CD4-positive, CD25-positive, alpha-beta regulatory T cell (primary cell): ENCODE measurements at regions not wholly inside any gene's neighbourhood (a gene's known extent, or its start where the extent isn't known, plus 50 kb on each side); places are given as distances from the start of the nearest gene placed in this dataset.

Experiments
- ATAC-seq, 2 donors: fragments of 150-1000 bp; cut with Tn5 transposase; one replicate each; pipeline ENCODE4 v1.10.0; 2021; ENCODE audit warnings: low read depth in 2 of 2, moderate number of reproducible peaks in 2 of 2, moderate library complexity in 1 of 2
- DNase-seq, 3 donors: peaks; one replicate each; pipeline versions ENCODE4 v3.0.0 to v3.0.0-alpha.2; 2012 to 2022; ENCODE audit warnings: mixed read lengths in 1 of 3
- H3K27ac ChIP-seq: one replicate; pipeline ENCODE4 v1.7.0; 2013; ENCODE audit warnings: mild to moderate bottlenecking, low read length; ENCODE audit not compliant: insufficient read depth, poor library complexity, severe bottlenecking
- H3K27me3 ChIP-seq: one replicate; pipeline ENCODE4 v1.7.0; 2013; ENCODE audit warnings: low read length; ENCODE audit not compliant: control insufficient read depth, insufficient read depth
- H3K36me3 ChIP-seq: one replicate; pipeline ENCODE4 v1.7.0; 2013; ENCODE audit warnings: mild to moderate bottlenecking, low read length, moderate library complexity; ENCODE audit not compliant: control insufficient read depth, insufficient read depth
- H3K4me1 ChIP-seq: 2 replicates; pipeline ENCODE4 v1.7.0; 2013; ENCODE audit warnings: mild to moderate bottlenecking, low read length; ENCODE audit not compliant: insufficient read depth, control insufficient read depth, poor library complexity, severe bottlenecking
- H3K4me3 ChIP-seq: one replicate; pipeline ENCODE4 v1.7.0; 2013; ENCODE audit warnings: low read depth, mild to moderate bottlenecking, low read length, moderate library complexity
- H3K9me3 ChIP-seq, 2 experiments: 1 replicate in 1 of 2; 2 replicates in 1 of 2; pipeline ENCODE4 v1.7.0; 2013; ENCODE audit warnings: low read length in 2 of 2, mild to moderate bottlenecking in 1 of 2, moderate library complexity in 1 of 2; ENCODE audit not compliant: control insufficient read depth in 2 of 2
- H3K27ac Mint-ChIP-seq, 3 donors: one replicate each; pipeline ENCODE4 v1.8.0; 2020 to 2022; ENCODE audit warnings: mild to moderate bottlenecking in 3 of 3, mixed read lengths in 3 of 3, moderate library complexity in 2 of 3
- H3K27me3 Mint-ChIP-seq: one replicate; pipeline ENCODE4 v1.8.0; 2022; ENCODE audit warnings: mild to moderate bottlenecking, mixed read lengths
- H3K36me3 Mint-ChIP-seq: one replicate; pipeline ENCODE4 v1.8.0; 2020; ENCODE audit warnings: mixed read lengths
- H3K4me1 Mint-ChIP-seq, 4 donors: one replicate each; pipeline ENCODE4 v1.8.0; 2020 to 2022; ENCODE audit warnings: mixed read lengths in 4 of 4, mild to moderate bottlenecking in 1 of 4
- H3K4me3 Mint-ChIP-seq, 4 donors: one replicate each; pipeline ENCODE4 v1.8.0; 2020 to 2022; ENCODE audit warnings: mild to moderate bottlenecking in 4 of 4, mixed read lengths in 4 of 4, moderate library complexity in 3 of 4
- H3K9me3 Mint-ChIP-seq, 7 donors: one replicate each; pipeline ENCODE4 v1.8.0; 2020 to 2022; ENCODE audit warnings: mixed read lengths in 7 of 7, mild to moderate bottlenecking in 3 of 7, moderate library complexity in 2 of 7

DNA sequence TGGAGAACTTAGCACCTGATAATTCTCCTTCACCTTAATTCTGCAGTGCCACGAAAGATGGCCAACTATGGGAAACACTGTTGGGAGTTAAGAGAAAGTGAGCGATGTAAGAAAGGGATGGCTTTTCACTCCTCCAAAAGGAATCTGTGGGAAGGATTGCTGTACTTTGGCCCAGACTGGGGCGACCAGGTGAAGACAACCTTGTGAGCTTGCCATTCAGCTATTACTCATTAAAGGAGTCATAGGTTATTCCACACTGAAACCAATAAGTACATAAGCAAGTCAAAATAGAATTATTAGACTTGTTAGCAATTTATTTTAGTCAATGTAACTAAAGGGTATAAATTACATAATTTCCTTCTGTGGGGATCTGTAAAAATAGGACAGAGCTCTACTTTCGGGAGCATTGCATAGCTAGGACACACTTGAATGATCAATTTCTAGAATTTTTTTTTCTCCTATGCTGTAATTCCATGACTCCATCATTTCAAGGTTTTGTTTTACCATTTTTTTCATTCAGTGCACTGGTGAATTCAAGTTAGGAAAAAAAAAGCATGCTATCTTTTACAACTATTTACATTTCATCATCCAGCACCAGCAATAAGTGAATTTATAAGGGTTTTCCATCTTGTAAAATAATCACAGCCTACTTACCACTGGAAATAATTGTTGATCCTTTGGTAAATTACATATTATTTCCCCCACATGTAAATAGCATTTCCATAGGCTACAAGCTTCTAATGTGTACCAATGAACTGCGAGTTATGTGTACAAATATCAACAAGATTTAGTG lies 231.7 kb downstream of the SIM1 start:
- no peaks in the 10 kb centered on the region for H3K9me3 Mint-ChIP-seq
- no peak overlapping the region for H3K4me3 Mint-ChIP-seq
- H3K27ac Mint-ChIP-seq: no peak overlapping the region
- Histone ChIP-seq H3K4me3 (no peak overlapping the region), H3K27me3 (no peaks in the 10 kb centered on the region), H3K9me3 (no peaks in the 10 kb centered on the region), H3K36me3 (no peaks in the 10 kb centered on the region), H3K4me1 (peaks cover 4% of the 10 kb centered on the region), H3K27ac (no peak overlapping the region)
- H3K4me1 Mint-ChIP-seq: peaks cover 0 to 15% (median 7%) of the 10 kb centered on the region in 4 donors
- no peaks in the 10 kb centered on the region for H3K36me3 Mint-ChIP-seq
- no peak for ATAC-seq
- no peak for DNase-seq
- H3K27me3 Mint-ChIP-seq: peaks cover 13% of the 10 kb centered on the region

DNA sequence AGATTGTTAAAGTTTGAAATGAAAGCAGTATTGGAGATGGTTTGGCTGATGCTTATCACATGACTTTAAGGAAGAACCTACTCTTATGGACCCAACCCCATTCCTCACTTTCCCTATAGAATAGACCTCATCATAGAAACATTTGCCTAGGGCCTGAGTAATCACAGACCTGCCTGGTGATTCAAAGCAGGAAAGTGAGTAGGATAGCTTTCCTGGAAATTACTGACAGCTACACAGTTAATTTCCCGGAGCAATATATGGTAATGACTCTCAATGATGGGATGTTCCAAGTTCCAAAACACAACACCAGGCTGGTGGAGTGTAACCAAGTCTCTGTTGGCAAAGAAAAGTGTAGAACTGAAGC lies 233.8 kb downstream of the SIM1 start:
- H3K9me3 ChIP-seq: no peaks in the 10 kb centered on the region
- DNase-seq (no peak), ATAC-seq (no peak)
- H3K4me1 ChIP-seq: peaks cover 4% of the 10 kb centered on the region
- H3K4me3 ChIP-seq: peak overlapping the region; percentile 32
- H3K27ac Mint-ChIP-seq: peak overlapping the region in 1 of 3 donors; percentile 83
- no peak overlapping the region for H3K4me3 Mint-ChIP-seq
- peaks cover 0 to 15% (median 10%) of the 10 kb centered on the region in 4 donors for H3K4me1 Mint-ChIP-seq
- no peak overlapping the region for H3K27ac ChIP-seq
- H3K27me3 ChIP-seq: no peaks in the 10 kb centered on the region
- no peaks in the 10 kb centered on the region for H3K36me3 ChIP-seq
- H3K9me3 Mint-ChIP-seq: no peaks in the 10 kb centered on the region
- H3K27me3 Mint-ChIP-seq: peaks cover 8% of the 10 kb centered on the region
- no peaks in the 10 kb centered on the region for H3K36me3 Mint-ChIP-seq

DNA sequence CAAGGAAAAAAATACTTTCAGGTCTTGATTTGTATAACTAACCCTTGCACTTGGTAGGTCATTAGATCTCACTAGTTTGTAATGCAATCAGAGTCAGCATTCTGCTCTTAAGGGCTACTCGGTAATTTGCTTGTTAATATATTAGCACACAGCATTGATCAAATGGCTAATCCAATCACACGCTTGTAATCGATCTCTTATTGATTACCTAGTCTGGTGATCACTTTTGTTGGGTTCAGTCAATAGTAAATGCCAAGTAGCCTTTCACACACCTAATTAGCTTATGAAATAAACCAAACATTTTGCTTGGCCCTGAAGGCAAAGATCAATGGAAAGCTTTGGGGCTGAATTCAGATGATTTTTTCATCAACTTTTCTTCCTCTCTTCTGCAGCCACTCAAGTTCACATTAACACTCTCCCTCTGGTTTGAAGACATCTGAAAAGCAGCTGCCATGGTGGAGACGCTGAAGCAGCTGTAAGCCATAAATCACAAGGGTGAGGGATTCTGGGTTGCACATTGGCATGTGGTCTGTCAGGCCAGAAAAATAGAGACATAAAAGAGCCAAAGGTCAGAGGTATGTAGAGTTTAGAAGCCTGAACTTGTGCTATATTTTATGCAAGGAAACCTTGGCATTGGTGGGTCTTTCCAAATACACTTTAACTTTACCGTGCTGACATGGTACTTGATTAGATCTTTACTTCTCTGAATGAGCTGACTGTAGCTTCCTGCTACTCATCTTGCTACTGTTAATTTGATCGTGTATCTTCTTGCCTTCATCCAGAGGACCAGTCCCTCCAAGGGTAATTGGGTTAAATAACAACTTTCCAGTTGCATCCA lies 234.4 kb downstream of the SIM1 start:
- Mint-ChIP-seq H3K4me1 (peaks cover 0 to 15% (median 10%) of the 10 kb centered on the region in 4 donors), H3K9me3 (no peaks in the 10 kb centered on the region), H3K27me3 (peaks cover 8% of the 10 kb centered on the region), H3K36me3 (no peaks in the 10 kb centered on the region), H3K27ac (peak overlapping the region in 2 of 3 donors; percentile 76 to 83), H3K4me3 (no peak overlapping the region)
- H3K27me3 ChIP-seq: no peaks in the 10 kb centered on the region
- H3K4me3 ChIP-seq: peak overlapping the region; percentile 32
- no peak overlapping the region for H3K27ac ChIP-seq
- peak in 1 of 2 donors; percentile 17 for ATAC-seq
- no peaks in the 10 kb centered on the region for H3K9me3 ChIP-seq
- H3K36me3 ChIP-seq: no peaks in the 10 kb centered on the region
- peak in 1 of 3 donors; percentile 2 for DNase-seq
- peaks cover 4% of the 10 kb centered on the region for H3K4me1 ChIP-seq

DNA sequence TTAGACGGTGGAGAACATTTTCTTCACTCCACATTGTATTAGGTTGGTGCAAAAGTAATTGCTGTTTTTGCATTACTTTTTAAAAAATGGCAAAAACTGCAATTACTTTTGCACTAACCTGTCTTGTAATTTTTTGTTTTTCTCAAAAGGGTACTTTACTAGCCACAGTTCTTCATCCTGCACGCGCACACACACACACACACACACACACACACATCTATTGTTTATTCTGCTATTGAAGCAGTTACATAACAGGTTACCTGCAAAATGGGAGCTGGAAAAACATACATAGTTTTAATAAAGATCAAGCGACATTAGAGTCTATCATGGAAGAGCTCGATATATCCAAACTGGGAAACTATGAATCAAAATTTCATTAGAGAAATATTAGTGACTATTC lies 235.2 kb downstream of the SIM1 start:
- Mint-ChIP-seq H3K4me3 (peak overlapping the region; percentile 29 to 66 (median 40)), H3K4me1 (peaks cover 0 to 15% (median 10%) of the 10 kb centered on the region in 4 donors), H3K27me3 (peaks cover 8% of the 10 kb centered on the region), H3K27ac (peak overlapping the region in 1 of 3 donors; percentile 76), H3K9me3 (peaks cover 0 to under 1% (median 0%) of the 10 kb centered on the region in 7 donors), H3K36me3 (no peaks in the 10 kb centered on the region)
- ATAC-seq: no peak
- H3K4me1 ChIP-seq: peaks cover 4% of the 10 kb centered on the region
- H3K27me3 ChIP-seq: no peaks in the 10 kb centered on the region
- H3K27ac ChIP-seq: no peak overlapping the region
- H3K36me3 ChIP-seq: no peaks in the 10 kb centered on the region
- no peak for DNase-seq
- no peak overlapping the region for H3K4me3 ChIP-seq
- H3K9me3 ChIP-seq: no peaks in the 10 kb centered on the region

DNA sequence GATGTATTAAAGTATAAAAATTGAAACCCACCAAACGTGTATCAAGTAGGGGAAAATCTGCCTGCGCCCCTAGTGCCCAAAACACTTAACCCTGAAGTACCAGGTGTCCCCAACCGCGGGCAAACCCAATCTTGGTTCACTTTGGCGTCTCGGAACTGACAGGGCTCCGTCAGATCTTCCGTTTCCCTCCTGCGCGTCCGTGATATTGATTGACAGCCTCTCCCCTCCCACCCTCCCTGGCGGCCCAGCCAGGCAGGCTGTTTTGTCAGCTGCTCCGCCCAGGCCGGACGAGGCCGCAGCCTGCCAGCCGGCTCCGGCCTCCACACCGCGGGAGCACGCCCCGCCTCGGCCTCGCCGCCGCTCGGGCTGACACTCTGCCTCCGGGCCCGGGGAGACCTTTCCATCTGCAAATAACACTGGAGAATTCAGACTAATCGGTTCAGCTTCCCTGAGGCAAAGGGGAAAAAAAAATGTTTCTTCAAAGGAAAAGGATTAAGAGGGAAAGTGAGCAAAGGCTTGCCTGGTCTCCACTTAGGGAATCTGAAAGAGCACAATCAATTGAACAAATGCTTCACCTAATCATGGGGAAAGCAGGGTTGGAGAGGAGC lies 234.9 kb upstream of the MCHR2 start:
- no peaks in the 10 kb centered on the region for H3K9me3 ChIP-seq
- H3K27me3 ChIP-seq: no peaks in the 10 kb centered on the region
- H3K27ac ChIP-seq: peak overlapping the region; percentile 55
- peaks cover 8% of the 10 kb centered on the region for H3K27me3 Mint-ChIP-seq
- peak overlapping the region in 2 of 3 donors; percentile 51 to 76 for H3K27ac Mint-ChIP-seq
- H3K4me3 Mint-ChIP-seq: peak overlapping the region; percentile 33 to 82 (median 78)
- H3K4me3 ChIP-seq: peak overlapping the region; percentile 78
- H3K36me3 ChIP-seq: no peaks in the 10 kb centered on the region
- H3K36me3 Mint-ChIP-seq: no peaks in the 10 kb centered on the region
- peaks cover 0 to 2% (median 0%) of the 10 kb centered on the region in 7 donors for H3K9me3 Mint-ChIP-seq
- DNase-seq (peak; percentile 23 to 65 (median 33)), ATAC-seq (peak; percentile 55 to 59)
- peaks cover 0 to 15% (median 10%) of the 10 kb centered on the region in 4 donors for H3K4me1 Mint-ChIP-seq
- H3K4me1 ChIP-seq: peaks cover 4% of the 10 kb centered on the region

DNA sequence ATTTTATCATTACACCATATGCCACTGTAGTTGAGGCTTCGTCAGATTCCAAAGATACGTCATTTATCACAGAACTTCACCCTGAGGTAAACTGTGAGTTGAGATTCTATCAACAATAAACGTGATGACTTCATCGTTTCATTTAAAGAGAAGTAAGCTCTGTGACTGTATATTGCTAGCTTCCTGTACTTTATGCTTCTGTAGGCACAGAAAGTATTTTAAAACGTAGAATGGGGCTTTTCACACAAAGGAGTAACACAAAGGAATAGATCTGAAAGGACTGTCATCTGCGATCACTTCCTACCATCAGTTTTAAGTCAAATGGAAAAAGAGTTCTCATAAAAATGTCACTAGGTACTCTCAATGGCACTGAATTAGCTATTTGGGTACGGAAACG lies 234.4 kb upstream of the MCHR2 start:
- Mint-ChIP-seq H3K36me3 (no peaks in the 10 kb centered on the region), H3K9me3 (peaks cover 0 to 2% (median 0%) of the 10 kb centered on the region in 7 donors), H3K4me1 (peaks cover 0 to 15% (median 10%) of the 10 kb centered on the region in 4 donors), H3K4me3 (peak overlapping the region; percentile 33 to 82 (median 78)), H3K27me3 (peaks cover 8% of the 10 kb centered on the region), H3K27ac (peak overlapping the region; percentile 51 to 79 (median 76))
- Histone ChIP-seq H3K27ac (peak overlapping the region; percentile 55), H3K36me3 (no peaks in the 10 kb centered on the region), H3K4me1 (peaks cover 4% of the 10 kb centered on the region), H3K9me3 (no peaks in the 10 kb centered on the region), H3K4me3 (peak overlapping the region; percentile 78), H3K27me3 (no peaks in the 10 kb centered on the region)
- ATAC-seq (no peak), DNase-seq (peak in 1 of 3 donors; percentile 2)

DNA sequence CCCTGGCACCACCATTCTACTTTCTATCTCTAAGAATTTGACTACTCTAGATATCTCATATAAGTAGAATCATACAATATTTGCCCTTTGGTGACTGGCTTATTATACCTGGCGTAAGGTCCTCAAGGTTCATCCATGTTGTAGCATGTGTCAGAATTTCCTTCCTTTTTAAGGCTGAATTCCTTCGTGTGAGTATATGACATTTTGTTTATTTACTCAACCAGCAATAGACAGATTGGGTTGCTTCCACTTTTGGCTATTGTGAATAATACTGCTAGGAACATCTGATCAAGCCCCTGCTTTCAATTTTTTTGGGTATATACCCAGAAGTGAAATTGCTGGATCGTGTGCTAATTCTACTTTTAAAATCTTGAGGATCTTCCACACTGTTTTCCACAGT lies 232.8 kb upstream of the MCHR2 start:
- Mint-ChIP-seq H3K4me3 (no peak overlapping the region), H3K27me3 (peaks cover 13% of the 10 kb centered on the region), H3K9me3 (peaks cover 0 to 6% (median 0%) of the 10 kb centered on the region in 7 donors), H3K36me3 (no peaks in the 10 kb centered on the region), H3K4me1 (peaks cover 0 to 15% (median 10%) of the 10 kb centered on the region in 4 donors), H3K27ac (no peak overlapping the region)
- H3K36me3 ChIP-seq: no peaks in the 10 kb centered on the region
- ATAC-seq (no peak), DNase-seq (no peak)
- no peak overlapping the region for H3K27ac ChIP-seq
- H3K27me3 ChIP-seq: no peaks in the 10 kb centered on the region
- no peaks in the 10 kb centered on the region for H3K9me3 ChIP-seq
- H3K4me3 ChIP-seq: no peak overlapping the region
- H3K4me1 ChIP-seq: peaks cover 4% of the 10 kb centered on the region
